ENCODE measurements at regions not wholly inside any gene's neighbourhood (a gene's known extent, or its start where the extent isn't known, plus 50 kb on each side); places are given as distances from the start of the nearest gene placed in this dataset.

GRCh38 chr10:57314046-57314445 lies 953.0 kb upstream of the ZWINT start:
- no peak overlapping the region for H3K27ac Mint-ChIP-seq (ENCODE audit: unreplicated experiment)
- H3K36me3 Mint-ChIP-seq (ENCODE audit: unreplicated experiment), result no peaks in the 10 kb centered on the region
- DNase-seq (ENCODE audit: extremely low spot score, unreplicated experiment), result no peak
- no peak overlapping the region for H3K4me3 Mint-ChIP-seq (ENCODE audit: unreplicated experiment)
- H3K4me1 Mint-ChIP-seq (ENCODE audit: unreplicated experiment), result no peaks in the 10 kb centered on the region
- no peak for TF ChIP-seq CTCF (IDR thresholded peaks at IDR 0.05)
- peaks cover 2% of the 10 kb centered on the region for H3K27me3 Mint-ChIP-seq (ENCODE audit: unreplicated experiment)
- H3K9me3 Mint-ChIP-seq (ENCODE audit: unreplicated experiment), result no peaks in the 10 kb centered on the region

- no peaks in the 10 kb centered on the region for H3K36me3 Mint-ChIP-seq (ENCODE audit: unreplicated experiment)
- no peak for DNase-seq (ENCODE audit: extremely low spot score, unreplicated experiment)
- H3K27ac Mint-ChIP-seq (ENCODE audit: unreplicated experiment), result no peak overlapping the region
- no peaks in the 10 kb centered on the region for H3K4me1 Mint-ChIP-seq (ENCODE audit: unreplicated experiment)
- no peaks in the 10 kb centered on the region for H3K9me3 Mint-ChIP-seq (ENCODE audit: unreplicated experiment)
- no peak overlapping the region for H3K4me3 Mint-ChIP-seq (ENCODE audit: unreplicated experiment)
- no peaks in the 10 kb centered on the region for H3K27me3 Mint-ChIP-seq (ENCODE audit: unreplicated experiment)
- TF ChIP-seq CTCF (IDR thresholded peaks at IDR 0.05), result no peak
Measured at GRCh38 chr10:57303566-57303965, 942.5 kb upstream of the ZWINT start.

- Mint-ChIP-seq H3K36me3 (ENCODE audit: unreplicated experiment) (no peaks in the 10 kb centered on the region), H3K27ac (ENCODE audit: unreplicated experiment) (no peak overlapping the region), H3K9me3 (ENCODE audit: unreplicated experiment) (no peaks in the 10 kb centered on the region), H3K4me3 (ENCODE audit: unreplicated experiment) (no peak overlapping the region), H3K4me1 (ENCODE audit: unreplicated experiment) (no peaks in the 10 kb centered on the region), H3K27me3 (ENCODE audit: unreplicated experiment) (no peaks in the 10 kb centered on the region)
- no peak for TF ChIP-seq CTCF (IDR thresholded peaks at IDR 0.05)
- no peak for DNase-seq (ENCODE audit: extremely low spot score, unreplicated experiment)
Measured at GRCh38 chr10:57300718-57301117, 939.7 kb upstream of the ZWINT start.

GRCh38 chr10:57294698-57295097 lies 933.6 kb upstream of the ZWINT start:
- Mint-ChIP-seq H3K27ac (ENCODE audit: unreplicated experiment) (no peak overlapping the region), H3K9me3 (ENCODE audit: unreplicated experiment) (no peaks in the 10 kb centered on the region), H3K27me3 (ENCODE audit: unreplicated experiment) (no peaks in the 10 kb centered on the region), H3K36me3 (ENCODE audit: unreplicated experiment) (no peaks in the 10 kb centered on the region), H3K4me3 (ENCODE audit: unreplicated experiment) (no peak overlapping the region), H3K4me1 (ENCODE audit: unreplicated experiment) (no peaks in the 10 kb centered on the region)
- TF ChIP-seq CTCF (IDR thresholded peaks at IDR 0.05), result no peak
- DNase-seq (ENCODE audit: extremely low spot score, unreplicated experiment), result no peak

GRCh38 chr10:57288754-57289153 lies 927.7 kb upstream of the ZWINT start:
- Mint-ChIP-seq H3K36me3 (ENCODE audit: unreplicated experiment) (no peaks in the 10 kb centered on the region), H3K9me3 (ENCODE audit: unreplicated experiment) (peaks cover 6% of the 10 kb centered on the region), H3K4me1 (ENCODE audit: unreplicated experiment) (no peaks in the 10 kb centered on the region), H3K27ac (ENCODE audit: unreplicated experiment) (no peak overlapping the region), H3K27me3 (ENCODE audit: unreplicated experiment) (no peaks in the 10 kb centered on the region), H3K4me3 (ENCODE audit: unreplicated experiment) (no peak overlapping the region)
- no peak for DNase-seq (ENCODE audit: extremely low spot score, unreplicated experiment)
- TF ChIP-seq CTCF (IDR thresholded peaks at IDR 0.05), result no peak

All from osteocyte (in vitro differentiated cells).